GM19463 (cell line): ENCODE measurements at regions not wholly inside any gene's neighbourhood (a gene's known extent, or its start where the extent isn't known, plus 50 kb on each side); places are given as distances from the start of the nearest gene placed in this dataset.
"Not testable (repeated sequence)": the region's sequence is repeated elsewhere in the genome, so short reads cannot be mapped to it uniquely, and the experiment has no call there.

Experiments used
- ATAC-seq: cut with Tn5 transposase; IDR thresholded peaks from one replicate; pipeline ENCODE4 v1.9.1; 2021; ENCODE audit warnings: mild to moderate bottlenecking, moderate library complexity; ENCODE audit not compliant: unreplicated experiment

DNA sequence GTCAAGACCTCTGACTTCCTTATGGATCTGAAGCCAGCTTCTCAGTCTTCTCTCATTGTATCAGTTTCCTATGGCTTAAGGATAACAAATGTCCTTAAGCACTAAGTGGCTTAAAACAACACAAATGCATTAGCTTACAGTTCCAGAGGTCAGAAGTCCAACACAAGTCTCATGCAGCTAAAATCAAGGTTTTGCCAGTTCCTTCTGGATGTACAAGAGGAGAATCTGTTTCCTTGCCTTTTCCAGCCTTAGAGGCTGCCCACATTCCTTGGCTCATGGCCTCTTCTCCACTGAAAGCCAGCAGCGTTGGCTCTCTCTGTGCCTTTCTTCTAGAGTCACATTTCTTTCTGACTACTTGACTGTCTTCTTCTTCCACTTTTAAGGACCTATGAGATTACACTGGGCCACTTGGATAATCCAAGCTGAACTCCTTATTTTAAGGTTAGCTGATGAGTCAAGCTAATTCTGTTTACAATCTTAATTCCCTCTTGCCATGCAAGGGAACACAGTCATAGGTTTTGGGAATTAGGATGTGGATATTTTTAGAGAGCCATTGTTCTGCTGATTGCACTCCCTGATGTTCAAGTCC lies 179.0 kb downstream of the BCAS1 start:
- no peak for ATAC-seq

DNA sequence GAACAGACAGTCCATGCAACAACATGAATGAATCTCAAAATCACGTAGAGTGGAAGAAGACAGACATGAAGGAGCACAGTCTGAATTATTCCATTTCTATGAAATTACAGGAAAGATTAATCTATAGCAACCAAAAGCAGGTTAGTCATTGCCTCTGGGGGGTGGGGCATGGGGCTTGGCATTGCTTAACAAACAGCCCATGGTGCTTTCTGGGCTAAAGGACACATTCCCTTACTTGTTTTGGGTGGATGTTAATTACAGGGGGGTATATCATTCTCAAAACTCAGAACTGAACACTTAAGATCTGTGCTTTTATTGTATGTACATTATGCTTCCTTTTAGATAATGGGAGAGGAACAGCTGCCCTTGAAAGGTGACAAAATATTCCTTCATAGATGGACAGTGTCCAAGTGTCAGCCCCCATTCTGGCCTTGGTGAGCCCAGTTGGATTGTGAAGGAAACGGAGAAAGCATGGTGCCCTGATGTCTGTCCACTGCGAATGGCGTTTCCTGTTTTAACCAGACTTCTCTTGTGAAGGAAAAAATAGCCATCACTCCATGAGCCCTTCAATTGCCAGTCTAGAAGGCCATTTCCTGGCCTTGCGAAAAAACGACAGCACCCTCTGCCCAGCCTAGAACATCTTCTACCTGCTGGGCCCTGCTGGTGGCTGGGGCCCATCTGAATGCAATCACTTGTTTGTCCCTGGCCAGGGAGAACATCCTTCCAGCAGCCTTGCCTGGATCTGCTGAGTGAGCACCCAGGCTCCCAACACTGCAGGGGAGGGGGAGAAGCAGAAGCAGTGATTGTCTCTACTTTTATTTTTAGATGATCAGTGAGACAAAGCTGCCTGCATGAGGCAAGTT lies 179.7 kb downstream of the BCAS1 start:
- ATAC-seq, result no peak

DNA sequence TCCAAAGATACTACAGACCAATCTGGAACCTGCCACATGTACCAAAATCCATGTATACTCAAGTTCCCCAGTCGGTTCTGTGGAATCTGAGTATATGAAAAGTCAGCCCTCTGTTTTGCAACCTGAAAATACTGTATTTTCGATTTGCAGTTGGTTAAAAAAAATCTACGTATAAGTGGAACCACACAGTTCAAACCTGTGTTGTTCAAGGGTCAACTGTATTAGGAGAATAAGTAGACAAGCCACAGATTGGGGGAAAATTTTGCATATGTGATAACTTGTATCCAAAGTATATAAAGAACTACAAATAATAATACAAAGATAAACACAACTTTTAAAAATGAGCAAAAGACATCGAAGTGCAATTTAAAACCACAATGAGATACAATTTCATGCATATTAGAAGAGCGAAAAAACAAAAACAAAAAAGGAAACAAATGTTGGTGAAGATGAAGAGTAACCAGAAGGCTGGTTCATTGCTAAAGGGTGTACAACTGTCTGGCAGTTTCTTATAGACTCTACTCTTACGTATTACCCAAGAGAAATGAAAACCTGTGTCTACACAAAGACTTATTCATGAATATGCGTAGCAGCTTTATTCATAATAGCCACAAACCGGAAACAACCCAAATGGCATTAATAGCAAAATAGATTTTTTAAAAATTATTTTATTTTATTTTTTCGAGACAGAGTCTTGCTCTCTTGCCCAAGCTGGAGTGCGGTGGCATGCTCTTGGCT lies 180.8 kb downstream of the BCAS1 start:
- no peak for ATAC-seq

DNA sequence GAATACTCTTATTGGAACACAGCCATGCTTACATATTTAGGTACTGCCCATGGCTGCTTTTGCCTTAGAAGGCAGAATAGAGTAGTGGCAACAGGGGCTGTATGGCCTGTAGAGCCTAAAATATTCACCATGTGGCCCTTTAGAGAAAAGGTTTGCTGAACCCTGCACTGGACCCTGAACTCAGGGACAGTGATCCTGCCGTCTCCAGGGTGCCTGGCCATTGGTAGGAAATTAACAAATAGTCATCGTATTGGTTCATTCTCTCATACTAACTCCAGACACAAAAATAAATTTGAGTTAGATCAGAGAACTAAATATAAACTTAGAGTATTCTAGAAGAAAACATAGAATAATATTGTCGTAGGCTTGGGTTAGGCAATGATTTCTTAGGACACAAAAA lies 181.4 kb downstream of the BCAS1 start:
- ATAC-seq, result no peak

DNA sequence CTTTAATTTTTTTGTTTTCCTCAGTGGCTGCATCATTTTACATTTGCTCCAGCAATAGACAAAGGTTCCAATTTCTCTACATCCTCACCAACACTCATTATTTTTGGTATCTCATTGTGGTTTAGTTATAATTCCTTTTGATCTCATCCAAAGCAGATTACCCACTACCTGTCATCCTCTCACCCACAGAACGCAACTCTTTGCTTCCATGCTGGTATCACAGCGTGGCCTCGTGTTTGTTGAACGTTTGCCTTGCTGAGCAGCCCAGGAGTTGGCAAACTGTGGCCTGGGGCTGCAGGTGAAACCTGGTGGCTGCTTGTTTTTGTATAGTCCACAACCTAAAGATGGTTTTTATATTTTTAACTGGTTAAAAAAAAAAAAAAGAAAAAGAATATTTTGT lies 181.9 kb downstream of the BCAS1 start:
- ATAC-seq, result no peak

DNA sequence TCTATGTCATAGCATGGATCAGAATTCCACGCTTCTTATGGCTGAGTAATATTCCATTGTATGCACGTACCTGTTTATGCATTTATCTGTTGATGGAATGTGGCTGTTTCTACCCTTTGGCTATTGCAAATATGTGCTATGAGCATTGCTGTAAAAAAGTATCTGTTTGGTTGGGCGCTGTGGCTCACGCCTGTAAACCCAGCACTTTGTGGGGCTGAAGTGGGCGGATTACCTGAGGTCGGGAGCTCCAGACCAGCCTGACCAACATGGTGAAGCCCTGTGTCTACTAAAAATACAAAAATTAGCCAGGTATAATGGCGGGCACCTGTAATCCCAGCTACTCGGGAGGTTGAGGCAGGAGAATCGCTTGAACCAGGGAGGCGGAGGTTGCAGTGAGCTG lies 182.4 kb downstream of the BCAS1 start:
- ATAC-seq, result no peak

DNA sequence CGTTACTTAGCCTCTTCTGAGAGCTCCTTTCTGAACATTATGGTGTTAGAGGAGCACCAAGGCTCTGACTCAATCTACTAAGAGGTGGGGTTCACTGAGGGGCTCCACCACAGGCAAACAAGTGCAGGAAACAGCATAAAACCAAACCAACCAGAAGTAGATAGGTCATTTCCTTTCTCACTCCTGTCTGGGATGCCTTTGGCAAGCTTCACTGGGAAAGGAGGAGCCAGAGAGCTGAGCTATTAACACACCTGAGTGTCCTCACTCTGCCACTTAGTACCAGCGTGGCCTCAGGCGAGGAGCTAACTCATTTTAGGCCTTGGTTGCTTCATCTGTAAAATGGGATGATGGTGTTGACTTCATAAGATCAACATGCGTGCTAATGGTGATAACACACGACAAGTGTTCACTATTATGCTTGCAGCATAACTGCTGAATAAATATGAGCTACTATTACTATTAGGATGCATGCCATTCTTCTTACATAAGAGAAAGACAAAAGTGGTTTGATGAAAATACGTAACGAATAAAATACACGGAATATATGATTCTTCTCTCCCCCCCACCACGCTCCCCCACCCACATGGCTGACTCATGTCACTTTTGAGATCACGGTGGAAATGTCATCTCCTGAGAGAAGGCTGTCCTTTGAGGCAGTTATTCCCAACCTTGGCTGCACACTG lies 185.4 kb downstream of the BCAS1 start:
- ATAC-seq, result no peak

DNA sequence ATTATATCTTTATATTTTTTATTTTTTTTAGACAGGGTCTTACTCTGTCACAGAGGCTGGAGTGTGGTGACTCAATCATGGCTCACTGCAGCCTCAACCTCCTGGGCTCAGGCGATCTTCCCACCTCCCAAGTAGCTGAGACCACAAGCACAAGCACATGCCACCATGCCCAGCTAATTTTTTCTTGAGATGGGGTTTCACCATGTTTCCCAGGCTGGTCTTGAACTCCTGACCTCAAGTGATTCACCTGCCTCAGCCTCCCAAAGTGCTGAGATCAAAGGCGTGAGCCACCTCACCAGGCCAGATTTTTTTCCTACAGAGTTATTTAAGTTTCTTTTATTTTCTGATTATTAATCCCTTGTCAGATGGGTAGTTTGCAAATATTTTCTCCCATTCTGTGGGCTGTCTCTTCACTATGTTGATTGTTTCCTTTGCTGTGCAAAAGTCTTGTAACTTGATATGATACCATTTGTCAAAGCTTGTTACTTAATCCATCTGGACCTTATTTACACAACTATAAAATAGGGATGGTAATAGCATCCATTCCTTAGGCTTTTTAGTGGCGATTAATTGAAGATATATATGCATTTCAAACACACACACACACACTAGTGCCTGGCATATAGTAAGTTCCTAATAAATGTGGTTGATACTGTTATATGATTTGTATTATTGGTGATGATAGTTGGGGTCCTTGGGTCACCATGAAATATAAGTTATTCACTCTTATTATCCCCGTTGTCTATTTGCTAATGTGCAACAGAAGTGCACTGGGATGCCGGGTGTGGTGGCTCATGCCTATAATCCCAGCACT lies 187.1 kb downstream of the BCAS1 start:
- ATAC-seq, result no peak

DNA sequence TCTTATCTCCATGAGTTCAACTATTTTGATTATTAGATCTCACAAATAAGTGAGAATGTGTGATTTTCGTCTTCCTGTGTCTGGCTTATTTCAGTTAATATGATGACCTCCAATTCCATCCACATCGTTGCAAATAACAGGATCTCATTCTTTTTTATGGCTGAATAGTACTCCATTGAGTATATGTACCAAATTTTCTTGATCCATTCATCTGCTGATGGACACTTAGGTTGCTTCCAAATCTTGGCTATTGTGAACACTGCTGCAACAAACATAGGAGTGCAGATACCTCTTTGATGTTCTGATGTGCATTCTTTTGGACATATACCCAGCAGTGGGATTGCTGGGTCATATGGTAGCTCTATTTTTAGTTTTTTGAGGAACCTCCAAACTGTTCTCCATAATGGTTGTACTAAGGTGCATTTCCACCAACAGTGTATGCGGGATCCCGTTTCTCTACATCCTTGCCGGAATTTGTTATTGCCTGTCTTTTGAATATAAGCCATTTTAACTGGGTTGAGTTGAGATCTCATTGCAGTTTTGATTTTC lies 187.9 kb downstream of the BCAS1 start:
- ATAC-seq, result not testable (repeated sequence)

DNA sequence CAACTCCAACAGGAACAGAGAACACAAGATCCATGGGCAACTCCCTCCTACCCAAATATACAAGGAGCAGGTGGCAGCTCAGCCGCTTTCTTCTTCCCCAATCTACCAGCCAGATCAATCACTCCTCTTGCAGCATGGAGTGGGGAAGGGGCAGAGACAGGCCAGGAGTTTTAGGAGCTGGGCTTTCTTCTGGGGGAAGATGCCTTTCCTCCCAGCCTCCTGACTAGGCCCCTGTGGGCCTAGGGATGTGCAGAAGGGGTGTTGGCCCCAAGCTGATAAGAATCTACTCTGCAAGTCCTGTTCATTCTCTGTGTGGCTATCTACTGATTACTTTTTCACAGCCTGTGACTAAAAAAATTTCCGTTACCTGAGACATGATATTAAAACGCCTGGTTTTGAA lies 189.0 kb downstream of the BCAS1 start:
- ATAC-seq, result no peak

DNA sequence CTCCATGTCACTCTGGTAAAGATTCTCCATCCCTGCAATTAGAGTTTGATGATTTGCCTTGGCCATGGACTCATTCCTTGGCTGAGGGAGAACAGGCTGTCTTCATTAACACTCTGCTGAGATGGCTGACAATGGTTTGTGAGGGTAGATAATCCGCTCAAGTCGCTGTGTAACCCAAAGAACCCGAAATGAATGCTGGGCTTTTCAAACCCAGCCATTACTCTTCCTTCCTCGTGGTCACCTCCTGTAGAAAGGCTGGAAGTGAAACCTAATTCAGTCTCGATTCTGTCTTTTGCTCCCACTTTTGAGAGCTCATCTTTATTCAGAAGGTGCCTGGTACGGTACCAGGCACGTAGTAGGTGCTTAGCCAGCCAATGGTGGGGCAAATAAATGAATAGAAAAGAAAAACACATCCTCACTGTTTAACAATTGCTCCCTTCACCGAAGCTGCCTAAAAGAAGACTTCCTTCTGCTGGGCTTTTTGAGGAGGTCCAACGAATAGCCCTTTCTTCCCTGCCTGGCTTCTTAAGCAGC lies 190.2 kb downstream of the BCAS1 start:
- no peak for ATAC-seq

DNA sequence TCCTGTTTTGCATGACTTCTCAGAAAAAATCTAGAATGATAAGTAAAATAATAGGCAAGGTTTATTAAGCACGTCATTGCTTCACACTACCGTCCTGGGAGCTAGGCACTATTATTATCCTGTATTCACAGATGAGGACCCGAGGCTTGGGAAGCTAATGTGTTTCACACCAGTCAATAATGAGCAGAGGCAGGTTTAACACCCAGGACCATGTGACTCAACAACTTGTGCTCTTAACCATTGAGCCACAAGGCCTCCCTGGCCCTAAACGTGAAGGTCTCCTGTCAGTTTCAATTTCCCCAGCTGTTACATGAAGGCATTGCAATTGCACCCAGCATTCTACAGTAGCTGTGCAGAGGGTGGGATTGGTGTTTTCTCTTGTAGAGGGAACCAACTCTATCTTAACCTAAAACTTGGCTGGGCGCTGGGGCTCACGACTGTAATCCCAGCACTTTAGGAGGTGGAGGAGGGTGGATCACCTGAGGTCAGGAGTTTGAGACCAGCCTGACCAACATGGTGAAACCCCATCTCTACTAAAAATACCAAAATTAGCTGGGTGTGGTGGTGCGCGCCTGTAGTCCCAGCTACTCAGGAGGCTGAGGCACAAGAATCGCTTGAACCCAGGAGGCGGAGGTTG lies 191.2 kb downstream of the BCAS1 start:
- ATAC-seq, result no peak

DNA sequence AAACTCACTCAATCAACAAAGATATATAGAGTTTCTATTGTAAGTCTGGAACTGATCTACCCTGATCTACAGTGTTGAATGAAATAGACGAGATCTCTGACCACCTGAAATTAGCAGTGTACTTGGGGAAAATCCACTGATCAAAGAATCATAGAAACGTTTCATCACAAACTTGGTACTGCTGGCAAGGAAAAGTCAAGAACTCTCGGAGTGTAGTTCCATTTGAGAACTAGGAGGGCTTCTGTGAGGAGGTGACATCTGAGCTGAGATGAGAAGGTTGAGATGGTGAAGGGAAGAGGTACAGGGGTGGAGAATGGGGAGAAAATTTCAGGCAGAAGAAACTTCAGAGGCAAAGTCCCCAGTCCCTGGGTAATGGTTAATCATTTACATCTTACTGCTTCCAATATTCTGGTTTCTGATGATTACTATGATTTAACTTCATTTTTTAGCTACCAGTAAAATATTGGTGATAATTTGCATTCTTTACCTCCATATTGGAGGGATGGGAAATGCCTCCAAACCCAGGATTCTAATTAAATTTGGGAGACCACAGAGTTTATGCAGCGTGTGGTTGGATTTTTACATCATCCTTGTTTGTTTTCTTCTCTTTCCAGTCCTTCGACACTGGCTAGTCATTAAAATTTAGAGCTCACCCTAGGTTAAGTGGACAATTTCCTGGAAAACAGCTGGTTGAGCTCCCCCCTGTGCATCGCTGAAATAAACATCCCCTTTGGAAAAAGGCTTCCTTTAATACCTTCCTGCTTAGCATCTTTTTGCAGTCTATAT lies 191.9 kb downstream of the BCAS1 start:
- no peak for ATAC-seq

DNA sequence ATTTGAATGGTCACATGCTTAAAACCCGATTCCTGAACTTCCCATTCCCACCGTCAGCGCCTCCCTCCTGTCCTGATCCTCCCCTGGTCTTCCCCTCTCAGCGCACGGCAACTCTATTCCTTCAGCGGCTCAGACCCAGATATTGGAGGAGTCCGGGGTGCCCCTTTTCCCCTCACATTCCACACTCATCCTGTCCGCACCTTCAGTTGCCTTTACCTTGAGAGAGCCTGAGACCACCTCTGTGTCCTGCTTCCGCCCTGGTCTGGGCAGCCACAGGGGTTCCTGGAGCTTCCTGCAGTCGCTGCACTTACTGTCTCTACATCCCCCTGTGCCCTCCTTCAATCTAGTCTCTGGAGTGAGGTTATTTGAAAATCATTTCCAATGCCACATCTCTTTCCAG lies 193.4 kb downstream of the BCAS1 start:
- ATAC-seq, result no peak

DNA sequence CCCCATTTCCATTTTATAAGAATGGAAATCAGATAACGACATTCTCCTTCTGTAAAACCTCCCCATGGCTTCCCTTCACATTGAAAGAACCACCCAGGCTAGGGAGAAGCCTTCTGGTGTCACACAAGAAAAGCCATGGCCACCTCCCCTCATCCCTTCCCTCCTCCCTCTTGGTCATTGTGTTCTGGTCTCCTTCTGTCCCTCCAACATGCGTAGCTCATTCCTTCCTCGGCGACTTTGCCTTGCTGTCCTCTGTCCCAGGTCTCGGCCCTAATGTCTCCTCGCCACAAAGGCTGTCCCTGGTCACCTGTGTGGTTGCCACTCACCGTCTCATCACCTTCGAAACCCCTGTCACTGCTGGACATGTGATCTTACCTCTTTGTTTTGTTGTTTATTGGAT lies 193.9 kb downstream of the BCAS1 start:
- ATAC-seq, result no peak

DNA sequence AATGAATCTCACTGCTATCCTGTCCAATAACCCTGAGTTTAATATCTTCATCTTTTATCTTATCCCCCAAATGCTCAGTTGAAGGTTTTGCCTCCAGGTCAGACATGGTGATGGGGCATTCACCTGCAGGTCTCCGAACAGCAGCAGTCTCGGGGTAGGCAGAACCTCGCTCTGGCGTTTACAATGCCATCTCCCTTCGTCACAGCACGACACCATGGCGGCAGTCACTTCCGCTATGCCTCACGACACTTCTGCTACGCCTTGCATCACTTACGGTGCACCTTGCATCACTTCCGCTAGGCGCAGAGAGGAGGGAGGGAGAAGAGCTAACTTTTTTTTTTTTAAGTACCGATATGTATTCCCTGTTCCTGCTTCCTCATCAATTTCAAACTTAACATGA lies 194.9 kb downstream of the BCAS1 start:
- no peak for ATAC-seq

DNA sequence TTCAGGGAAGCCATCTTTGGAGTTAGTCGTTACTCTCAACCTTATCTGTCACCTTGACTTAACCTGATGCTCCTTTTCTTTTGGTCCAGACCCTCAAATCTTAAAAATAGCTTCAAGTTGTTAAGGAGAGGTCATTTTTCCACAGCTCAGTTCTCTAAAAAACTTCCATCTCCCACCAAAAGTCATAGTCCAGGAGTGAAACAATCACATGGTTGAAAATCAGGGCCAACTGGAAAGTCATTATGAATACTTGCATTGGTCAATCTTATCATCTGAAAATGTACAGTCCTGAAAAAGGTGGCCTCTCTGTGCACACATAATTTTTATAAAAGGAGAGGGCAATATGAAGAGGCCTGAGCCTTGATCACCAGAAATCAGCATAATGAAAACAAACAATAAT lies 195.7 kb downstream of the BCAS1 start:
- no peak for ATAC-seq

DNA sequence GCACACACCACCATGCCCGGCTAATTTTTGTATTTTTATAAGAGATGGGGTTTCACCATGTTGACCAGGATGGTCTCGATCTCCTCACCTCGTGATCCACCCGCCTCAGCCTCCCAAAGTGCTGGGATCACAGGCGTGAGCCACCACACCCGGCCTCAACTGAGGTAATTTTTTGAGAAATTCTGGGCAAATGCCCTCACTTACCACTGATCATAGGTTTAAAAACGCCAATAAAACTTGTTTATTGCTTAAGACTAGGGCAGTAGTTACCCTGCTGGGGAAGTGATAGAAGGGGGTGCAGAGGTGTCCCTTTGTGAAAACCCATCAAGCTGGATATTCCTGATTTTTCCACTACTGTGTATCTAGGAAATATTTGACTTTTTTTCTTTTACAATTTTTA lies 196.3 kb downstream of the BCAS1 start:
- ATAC-seq, result no peak

DNA sequence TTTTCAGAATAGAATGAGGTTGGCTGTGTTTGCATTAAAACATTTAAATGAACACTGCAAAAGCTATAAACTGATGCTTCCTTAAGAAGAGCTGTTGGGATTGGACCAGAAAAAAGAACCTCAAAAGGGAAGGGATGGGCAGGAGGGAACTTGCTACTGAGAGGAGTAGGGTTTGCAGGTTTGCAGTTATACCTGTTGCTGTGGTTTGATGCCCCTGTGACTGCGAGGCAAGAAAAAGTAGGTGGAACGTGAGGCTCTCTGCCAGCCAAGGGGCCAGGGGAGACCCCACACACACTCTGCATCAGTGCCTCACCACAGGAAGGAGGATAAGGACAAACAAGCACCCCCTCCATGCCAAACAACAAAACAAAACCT lies 197.2 kb downstream of the BCAS1 start:
- no peak for ATAC-seq
